Thoracic aorta (tissue), 2 donors: ENCODE measurements at regions not wholly inside any gene's neighbourhood (a gene's known extent, or its start where the extent isn't known, plus 50 kb on each side); places are given as distances from the start of the nearest gene placed in this dataset.

Source experiments
- ATAC-seq: fragments of 150-250 bp; one replicate; pipeline ENCODE4 v1.8.0; 2017; ENCODE audit warnings: low read depth; ENCODE audit not compliant: insufficient number of reproducible peaks, low FRiP score
- DNase-seq: peaks from one replicate; pipeline ENCODE4 v3.0.0-alpha.2; 2020; ENCODE audit warnings: low spot score
- H3K27ac ChIP-seq, 2 donors: fragments of 200-600 bp; sonication (generic); 1 replicate in 1 of 2; 2 replicates in 1 of 2; pipeline ENCODE4 v1.5.1; 2016; ENCODE audit warnings: mild to moderate bottlenecking in 2 of 2, moderate library complexity in 2 of 2
- H3K27me3 ChIP-seq: fragments of 200-600 bp; sonication (generic); replicated peaks from 2 replicates; pipeline ENCODE4 v1.6.0; 2016; ENCODE audit warnings: mild to moderate bottlenecking; ENCODE audit not compliant: insufficient read depth
- H3K36me3 ChIP-seq: fragments of 200-600 bp; sonication (generic); one replicate; pipeline ENCODE4 v1.5.1; 2016
- H3K4me1 ChIP-seq, 2 donors: fragments of 200-600 bp; sonication (generic); 1 replicate in 1 of 2; 2 replicates in 1 of 2; pipeline versions ENCODE4 v1.5.1 to v1.6.0; 2016; ENCODE audit warnings: low read depth in 2 of 2, mild to moderate bottlenecking in 1 of 2; ENCODE audit not compliant: control insufficient read depth in 1 of 2
- H3K4me3 ChIP-seq: fragments of 200-600 bp; sonication (generic); 2 replicates; pipeline ENCODE4 v1.5.1; 2016; ENCODE audit warnings: mild to moderate bottlenecking
- H3K9me3 ChIP-seq: fragments of 200-600 bp; sonication (generic); 2 replicates; pipeline ENCODE4 v1.5.1; 2016
- TF ChIP-seq, protein P1 (sequence below): fragments of 200-600 bp; sonication (generic); IDR thresholded peaks from one replicate; pipeline ENCODE4 v1.5.1; 2019; ENCODE audit warnings: antibody characterized with exemption

DNA sequence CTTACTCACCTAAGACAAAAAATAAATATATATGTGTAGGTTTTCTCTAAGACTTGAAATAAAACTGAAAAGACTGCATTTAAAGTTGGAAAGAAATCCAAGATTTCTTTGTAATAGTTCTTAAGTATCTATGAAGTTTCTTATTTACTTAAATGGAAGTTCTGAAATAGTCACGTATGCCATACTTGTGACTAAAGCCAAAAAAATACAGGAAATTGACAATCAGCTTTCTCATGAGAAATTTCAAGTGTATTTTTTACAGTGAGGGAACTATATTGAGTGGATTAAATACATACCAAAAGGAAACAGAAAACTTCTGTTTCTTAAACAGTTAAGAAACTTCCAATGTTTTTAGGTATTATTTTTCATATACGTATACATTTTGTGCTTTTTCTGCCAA, 188.1 kb downstream of the DPY19L2 start:
- Histone ChIP-seq H3K4me3 (no peak overlapping the region), H3K4me1 (no peaks in the 10 kb centered on the region), H3K36me3 (no peaks in the 10 kb centered on the region), H3K27me3 (no peaks in the 10 kb centered on the region), H3K27ac (no peak overlapping the region), H3K9me3 (no peaks in the 10 kb centered on the region)
- TF ChIP-seq, protein P1, sequence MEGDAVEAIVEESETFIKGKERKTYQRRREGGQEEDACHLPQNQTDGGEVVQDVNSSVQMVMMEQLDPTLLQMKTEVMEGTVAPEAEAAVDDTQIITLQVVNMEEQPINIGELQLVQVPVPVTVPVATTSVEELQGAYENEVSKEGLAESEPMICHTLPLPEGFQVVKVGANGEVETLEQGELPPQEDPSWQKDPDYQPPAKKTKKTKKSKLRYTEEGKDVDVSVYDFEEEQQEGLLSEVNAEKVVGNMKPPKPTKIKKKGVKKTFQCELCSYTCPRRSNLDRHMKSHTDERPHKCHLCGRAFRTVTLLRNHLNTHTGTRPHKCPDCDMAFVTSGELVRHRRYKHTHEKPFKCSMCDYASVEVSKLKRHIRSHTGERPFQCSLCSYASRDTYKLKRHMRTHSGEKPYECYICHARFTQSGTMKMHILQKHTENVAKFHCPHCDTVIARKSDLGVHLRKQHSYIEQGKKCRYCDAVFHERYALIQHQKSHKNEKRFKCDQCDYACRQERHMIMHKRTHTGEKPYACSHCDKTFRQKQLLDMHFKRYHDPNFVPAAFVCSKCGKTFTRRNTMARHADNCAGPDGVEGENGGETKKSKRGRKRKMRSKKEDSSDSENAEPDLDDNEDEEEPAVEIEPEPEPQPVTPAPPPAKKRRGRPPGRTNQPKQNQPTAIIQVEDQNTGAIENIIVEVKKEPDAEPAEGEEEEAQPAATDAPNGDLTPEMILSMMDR: no peak
- DNase-seq: no peak
- no peak for ATAC-seq

DNA sequence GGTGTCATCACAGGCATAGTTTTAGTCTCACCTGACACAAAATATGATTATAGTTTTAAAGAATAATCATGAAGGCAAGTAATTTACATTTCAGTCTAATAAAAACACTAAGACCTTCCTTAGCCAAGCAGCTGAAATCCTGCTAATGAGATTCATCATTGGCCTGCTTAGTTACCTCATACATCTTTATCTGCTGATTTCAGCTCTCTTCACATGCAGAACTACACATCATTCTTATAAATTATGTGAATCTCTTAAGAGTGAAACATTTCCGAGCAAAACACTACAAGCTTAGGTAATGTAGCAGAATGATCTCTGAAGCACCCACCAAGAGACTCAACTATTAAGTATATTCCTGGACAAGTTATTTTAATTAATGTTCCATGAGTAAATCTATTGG, 198.1 kb downstream of the DPY19L2 start:
- H3K36me3 ChIP-seq: no peaks in the 10 kb centered on the region
- no peaks in the 10 kb centered on the region for H3K9me3 ChIP-seq
- ATAC-seq: no peak
- DNase-seq: no peak
- TF ChIP-seq, protein P1: no peak
- H3K4me3 ChIP-seq: no peak overlapping the region
- H3K4me1 ChIP-seq: peaks cover 0 to 8% of the 10 kb centered on the region in 2 donors
- no peaks in the 10 kb centered on the region for H3K27me3 ChIP-seq
- no peak overlapping the region for H3K27ac ChIP-seq

DNA sequence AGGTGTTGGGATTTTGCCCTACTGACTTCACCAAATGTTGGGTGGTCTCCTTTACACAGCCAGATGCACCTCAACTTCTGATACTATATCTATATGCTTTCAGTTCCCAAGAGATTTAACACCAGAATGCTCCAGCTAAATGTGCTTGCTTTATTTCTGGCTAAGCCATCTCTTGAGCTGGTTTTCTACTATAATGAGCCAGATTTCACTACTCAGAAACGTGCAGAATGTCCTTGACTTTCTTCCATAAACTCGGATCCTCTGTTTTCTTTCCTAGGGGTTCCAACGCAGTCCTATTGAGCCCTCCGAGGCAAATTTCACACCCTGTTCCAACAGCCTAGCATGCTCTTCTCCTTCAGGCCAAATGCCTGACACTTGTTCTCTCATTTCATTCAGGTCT, 200.3 kb downstream of the DPY19L2 start:
- ATAC-seq (no peak), DNase-seq (no peak)
- no peak overlapping the region for H3K27ac ChIP-seq
- H3K27me3 ChIP-seq: no peaks in the 10 kb centered on the region
- TF ChIP-seq, protein P1: no peak
- peaks cover 0 to 8% of the 10 kb centered on the region in 2 donors for H3K4me1 ChIP-seq
- no peaks in the 10 kb centered on the region for H3K9me3 ChIP-seq
- no peak overlapping the region for H3K4me3 ChIP-seq
- H3K36me3 ChIP-seq: no peaks in the 10 kb centered on the region

DNA sequence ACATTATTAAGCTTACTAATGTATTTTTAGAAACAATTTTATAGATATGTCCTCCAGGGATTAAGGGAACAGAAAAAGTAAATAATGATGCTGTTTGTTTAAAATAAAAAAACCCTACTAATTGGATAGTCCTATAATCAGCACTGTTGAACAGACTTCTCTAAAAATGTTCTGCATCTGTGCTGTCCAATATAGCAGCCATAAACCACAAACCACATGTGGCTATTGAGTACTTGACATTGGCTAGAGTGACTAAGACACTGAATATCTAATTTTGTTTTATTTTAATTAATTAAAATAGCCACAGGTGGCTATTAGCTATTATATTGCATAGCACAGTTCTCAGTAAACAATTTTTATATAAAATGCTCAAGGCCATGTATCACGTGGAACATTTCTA, 210.4 kb downstream of the DPY19L2 start:
- Histone ChIP-seq H3K4me3 (no peak overlapping the region), H3K36me3 (no peaks in the 10 kb centered on the region), H3K9me3 (no peaks in the 10 kb centered on the region), H3K4me1 (no peaks in the 10 kb centered on the region), H3K27ac (no peak overlapping the region), H3K27me3 (no peaks in the 10 kb centered on the region)
- TF ChIP-seq, protein P1: no peak
- DNase-seq (no peak), ATAC-seq (no peak)

DNA sequence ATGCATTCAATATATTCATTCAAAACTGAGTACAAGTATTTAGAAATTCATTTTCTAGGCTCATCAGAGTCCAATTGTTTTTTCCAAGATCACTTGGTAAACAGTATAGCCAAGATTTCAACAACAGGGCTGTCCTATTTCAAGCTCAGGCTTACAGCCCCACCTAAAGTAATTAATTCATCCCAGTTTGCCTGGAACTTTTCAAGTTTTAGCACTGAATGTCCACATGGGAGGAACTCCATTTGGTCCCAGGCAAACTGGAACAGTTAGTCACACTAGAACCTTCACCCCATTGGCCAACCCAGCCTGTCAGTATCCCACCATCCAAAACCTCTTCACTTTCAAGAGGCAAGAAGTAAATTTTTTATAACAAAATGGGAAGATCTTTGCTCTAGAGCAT, 210.9 kb downstream of the DPY19L2 start:
- Histone ChIP-seq H3K36me3 (no peaks in the 10 kb centered on the region), H3K27ac (no peak overlapping the region), H3K27me3 (no peaks in the 10 kb centered on the region), H3K9me3 (no peaks in the 10 kb centered on the region), H3K4me3 (no peak overlapping the region), H3K4me1 (no peaks in the 10 kb centered on the region)
- no peak for DNase-seq
- ATAC-seq: no peak
- TF ChIP-seq, protein P1: no peak
